K562 (cell line): ENCODE measurements at regions not wholly inside any gene's neighbourhood (a gene's known extent, or its start where the extent isn't known, plus 50 kb on each side); places are given as distances from the start of the nearest gene placed in this dataset.

Experiments used
- ATAC-seq: fragments of 200-7000 bp; cut with Tn5 transposase; 3 replicates; pipeline ENCODE4 v1.9.1; 2020; ENCODE audit warnings: moderate library complexity
- BruUV-seq: library from RNA; stranded (reverse); fragments of 400-500 nt; replicated peaks from 2 replicates; lab custom pipeline; 2021; lab: Mats Ljungman, UMichigan
- CTCF ChIA-PET: fragments of 300-600 bp; formaldehyde crosslinking; extraction: SDS; loops from one replicate; lab custom pipeline; 2021; ENCODE audit warnings: low intra/inter-chr PET ratio; lab: Yijun Ruan, JAX
- POLR2A ChIA-PET: fragments of 300-600, 350-650 bp; sonication (Branson Sonifier 250); formaldehyde crosslinking; extraction: SDS; loops from one replicate; lab custom pipeline; 2021; ENCODE audit warnings: antibody characterized with exemption, inconsistent platforms; lab: Yijun Ruan, JAX
- DNase-seq, 4 experiments: peaks; one replicate each; pipeline versions ENCODE4 v3.0.0 to v3.0.0-alpha.2; 2011 to 2018; ENCODE audit warnings: low spot score in 3 of 4, mixed read lengths in 3 of 4; ENCODE audit errors: extremely low read depth in 1 of 4
- FAIRE-seq: peaks from 2 replicates; lab custom pipeline; 2011; peaks lifted over from hg19 to GRCh38; lab: Jason Lieb, UNC
- H2AFZ ChIP-seq: 2 replicates; pipeline ENCODE4 v1.6.0; 2011; ENCODE audit warnings: low read depth, low read length, control low read depth, inconsistent platforms
- H3K27ac ChIP-seq: fragments of 200-600 bp; 3 replicates; pipeline ENCODE4 v1.8.0; 2011; ENCODE audit warnings: low read depth, mild to moderate bottlenecking, control low read depth, inconsistent platforms, low read length, moderate library complexity, mixed read lengths; ENCODE audit errors: extremely low read depth
- H3K27me3 ChIP-seq, 2 experiments: fragments of 300-600 bp in 1 of 2; 2 replicates in 1 of 2; 3 replicates in 1 of 2; pipeline versions ENCODE4 v1.6.0 to v1.8.0; 2011; ENCODE audit warnings: inconsistent platforms in 2 of 2, low read length in 2 of 2, mild to moderate bottlenecking in 1 of 2, mixed read lengths in 1 of 2, moderate library complexity in 1 of 2; ENCODE audit not compliant: control insufficient read depth in 2 of 2, insufficient read depth in 2 of 2
- H3K36me3 ChIP-seq: fragments of 300-600 bp; 3 replicates; pipeline ENCODE4 v1.8.0; 2011; ENCODE audit warnings: mild to moderate bottlenecking, low read length, inconsistent platforms; ENCODE audit not compliant: control insufficient read depth, insufficient read depth
- H3K4me1 ChIP-seq, 2 experiments: fragments of 200-600 bp in 1 of 2; replicated peaks in 1 of 2; 2 replicates in 1 of 2; 3 replicates in 1 of 2; pipeline versions ENCODE4 v1.5.1 to v1.8.0; 2011; ENCODE audit warnings: inconsistent platforms in 2 of 2, low read length in 2 of 2, mild to moderate bottlenecking in 1 of 2, mixed read lengths in 1 of 2, moderate library complexity in 1 of 2; ENCODE audit not compliant: control insufficient read depth in 2 of 2, insufficient read depth in 2 of 2
- H3K4me2 ChIP-seq: 2 replicates; pipeline ENCODE4 v1.6.1; 2011; ENCODE audit warnings: low read length, control low read depth, inconsistent platforms, mixed read lengths; ENCODE audit not compliant: insufficient read depth
- H3K4me3 ChIP-seq: fragments of 200-600 bp; sonication (generic), shearing (Covaris generic); 2 replicates; pipeline ENCODE4 v1.5.1; 2016; ENCODE audit warnings: control low read depth, inconsistent platforms
- H3K79me2 ChIP-seq: fragments of 200-600 bp; 3 replicates; pipeline ENCODE4 v1.8.0; 2011; ENCODE audit warnings: low read length, inconsistent platforms; ENCODE audit not compliant: control insufficient read depth, insufficient read depth
- H3K9ac ChIP-seq, 2 experiments: 2 replicates each; pipeline versions ENCODE4 v1.6.0 to v1.6.1; 2011; ENCODE audit warnings: low read depth in 2 of 2, low read length in 2 of 2, control low read depth in 1 of 2, inconsistent platforms in 1 of 2, mild to moderate bottlenecking in 1 of 2, mixed read lengths in 1 of 2; ENCODE audit not compliant: insufficient read depth in 1 of 2
- H3K9me1 ChIP-seq: one replicate; pipeline ENCODE4 v1.6.0; 2011; ENCODE audit warnings: inconsistent platforms, mild to moderate bottlenecking, low read length, moderate library complexity; ENCODE audit not compliant: control insufficient read depth, insufficient read depth
- H3K9me3 ChIP-seq: replicated peaks from 2 replicates; pipeline ENCODE4 v1.5.1; 2011; ENCODE audit warnings: low read depth, low read length, inconsistent platforms; ENCODE audit not compliant: control insufficient read depth, insufficient read depth
- H4K20me1 ChIP-seq: replicated peaks from 2 replicates; pipeline ENCODE4 v1.6.1; 2011; ENCODE audit warnings: low read length, inconsistent platforms, mixed read lengths; ENCODE audit not compliant: control insufficient read depth, insufficient read depth
- BDP1 ChIP-seq: IDR thresholded peaks from 3 replicates; pipeline ENCODE4 v1.6.1; 2011; ENCODE audit not compliant: insufficient read length, insufficient read depth
- CAMTA2 ChIP-seq: fragments of 250-450 bp; sonication (Bioruptor Pico); conservative IDR thresholded peaks from 2 replicates; pipeline ENCODE4 v1.5.1; 2022
- CEBPB ChIP-seq: fragments of 450-650 bp; IDR thresholded peaks from 2 replicates; pipeline ENCODE4 v1.6.1; 2016; ENCODE audit warnings: missing genetic modification characterization, missing compliant biosample characterization
- CEBPG ChIP-seq, 3 experiments: fragments of 200-800 bp in 1 of 3; sonication (Bioruptor generic) in 1 of 3; sonication (generic) in 1 of 3; formaldehyde crosslinking in 1 of 3; IDR thresholded peaks in 2 of 3; conservative IDR thresholded peaks in 1 of 3; 2 replicates each; pipeline versions ENCODE4 v1.6.1 to v1.8.0; 2016 to 2022; ENCODE audit warnings: missing compliant biosample characterization in 2 of 3, missing genetic modification characterization in 2 of 3, mild to moderate bottlenecking in 1 of 3, missing genetic modification reagents in 1 of 3
- CHD1 ChIP-seq: fragments of 200-600 bp; sonication (generic); IDR thresholded peaks from one replicate; pipeline ENCODE4 v1.6.1; 2012; ENCODE audit warnings: mild to moderate bottlenecking, moderate library complexity, low read length, inconsistent platforms
- HDAC6 ChIP-seq: IDR thresholded peaks from 2 replicates; pipeline ENCODE4 v1.6.1; 2012; ENCODE audit warnings: low read depth, mild to moderate bottlenecking, control low read depth, inconsistent platforms, low read length, moderate library complexity
- HMG20B ChIP-seq: fragments of 250-450 bp; sonication (Bioruptor Pico); IDR thresholded peaks from 2 replicates; pipeline ENCODE4 v1.5.0; 2021; ENCODE audit warnings: mild to moderate bottlenecking
- HNRNPUL1 ChIP-seq: fragments of 200-400 bp; formaldehyde crosslinking; IDR thresholded peaks from 2 replicates; pipeline ENCODE4 v1.6.1; 2017; ENCODE audit warnings: low read length
- MAFG ChIP-seq: fragments of 450-650 bp; conservative IDR thresholded peaks from 2 replicates; pipeline ENCODE4 v1.6.1; 2016; ENCODE audit warnings: missing genetic modification characterization, missing compliant biosample characterization
- NFIC ChIP-seq: fragments of 450-650 bp; IDR thresholded peaks from 2 replicates; pipeline ENCODE4 v1.6.1; 2017; ENCODE audit warnings: mild to moderate bottlenecking, inconsistent platforms
- NFYB ChIP-seq: IDR thresholded peaks from 2 replicates; pipeline ENCODE4 v1.6.1; 2011; ENCODE audit warnings: mild to moderate bottlenecking, moderate library complexity; ENCODE audit not compliant: insufficient read length; ENCODE audit errors: extremely low read depth
- PATZ1 ChIP-seq: fragments of 250-450 bp; sonication (Bioruptor Pico); IDR thresholded peaks from 2 replicates; pipeline ENCODE4 v1.5.0; 2020; ENCODE audit warnings: mild to moderate bottlenecking, borderline replicate concordance
- RBM22 ChIP-seq: fragments of 200-400 bp; formaldehyde crosslinking; IDR thresholded peaks from 2 replicates; pipeline ENCODE4 v1.6.1; 2018; ENCODE audit warnings: low read length, low read depth; ENCODE audit not compliant: poor library complexity, severe bottlenecking
- SRSF9 ChIP-seq: fragments of 200-400 bp; formaldehyde crosslinking; IDR thresholded peaks from 2 replicates; pipeline ENCODE4 v1.6.1; 2017; ENCODE audit warnings: low read depth, low read length, borderline replicate concordance
- U2AF1 ChIP-seq: fragments of 200-400 bp; formaldehyde crosslinking; optimal IDR thresholded peaks from 2 replicates; pipeline ENCODE3; 2017; ENCODE audit warnings: mild to moderate bottlenecking, low read depth, low read length, moderate library complexity
- ZBTB5 ChIP-seq: fragments of 450-650 bp; IDR thresholded peaks from 2 replicates; pipeline ENCODE4 v1.6.1; 2017; ENCODE audit warnings: antibody characterized with exemption
- ZNF174 ChIP-seq: fragments of 250-450 bp; sonication (Bioruptor Pico); IDR thresholded peaks from 2 replicates; pipeline ENCODE4 v1.4.0; 2020; ENCODE audit warnings: mild to moderate bottlenecking
- ZNF347 ChIP-seq: fragments of 450-650 bp; formaldehyde crosslinking; IDR thresholded peaks from 2 replicates; pipeline ENCODE4 v1.4.0; 2020; ENCODE audit warnings: low read depth, mild to moderate bottlenecking, moderate library complexity
- ZNF79 ChIP-seq: fragments of 250-450 bp; sonication (Bioruptor Pico); IDR thresholded peaks from 2 replicates; pipeline ENCODE4 v1.4.0; 2020; ENCODE audit warnings: low read depth, mild to moderate bottlenecking, moderate library complexity
- WGBS: fragments of 100-300 bp; shearing (Covaris generic); methylation state at CpG from one replicate; pipeline ENCODE4 v1.1.6; 2016; ENCODE audit warnings: low coverage, mixed read lengths; ENCODE audit not compliant: insufficient coverage; ENCODE audit errors: missing lambda C conversion rate; 5-methylcytosine and 5-hydroxymethylcytosine counted together
- in situ Hi-C: fragments of 300-500 bp; cut with MboI; formaldehyde crosslinking; loops from 4 replicates; pipeline ENCODE4 v1.15.0; 2018; ENCODE audit warnings: inconsistent platforms, mixed read lengths
- intact Hi-C: fragments of 100-400 bp; cut with micrococcal nuclease; formaldehyde crosslinking; loops from 2 replicates; pipeline ENCODE4 v1.14.2; 2022

- TF ChIP-seq SRSF9 (no peak), CEBPB (tag) (no peak), ZNF174 (CRISPR knock-in tag) (no peak), ZBTB5 (no peak), NFIC (no peak), CHD1 (no peak), ZNF347 (CRISPR knock-in tag) (no peak), ZNF79 (CRISPR knock-in tag) (no peak), HDAC6 (no peak)
These were observed 263.4 kb downstream of the FOXD2 start (continued) for GRCh38 chr1:47701283-47701682.

GRCh38 chr1:47701741-47702515 lies 264.1 kb downstream of the FOXD2 start:
- ATAC-seq = no peak
- intact Hi-C loops = no loop called here
- no peak for TF ChIP-seq U2AF1
- TF ChIP-seq PATZ1 (CRISPR knock-in tag) = no peak
- no peak for TF ChIP-seq NFYB
- no peak for TF ChIP-seq CAMTA2 (CRISPR knock-in tag)
- TF ChIP-seq HNRNPUL1 = no peak
- TF ChIP-seq RBM22 = no peak
- no peak for TF ChIP-seq MAFG (tag)
- no peak for TF ChIP-seq HMG20B
- no peak for TF ChIP-seq BDP1
- TF ChIP-seq CEBPG (CRISPR knock-in tag; IDR thresholded peaks at IDR 0.05) = no peak
- TF ChIP-seq CEBPG (tag; conservative IDR thresholded peaks at IDR 0.05 in 1 of 2, IDR thresholded peaks at IDR 0.05 in 1 of 2) = no peak

More at GRCh38 chr1:47701741-47702515, 264.1 kb downstream of the FOXD2 start:
- Histone ChIP-seq H3K9ac (no peak overlapping the region), H3K27me3 (peaks cover 0 to 17% of the 10 kb centered on the region in 2 experiments; a peak in 1 of 5 replicates), H2AFZ (no peak overlapping the region), H3K4me2 (no peak overlapping the region), H4K20me1 (no peaks in the 10 kb centered on the region; the same call in 1 of the 2 replicates), H3K4me3 (no peak overlapping the region), H3K9me3 (no peaks in the 10 kb centered on the region), H3K36me3 (no peaks in the 10 kb centered on the region), H3K4me1 (no peaks in the 10 kb centered on the region), H3K79me2 (no peaks in the 10 kb centered on the region), H3K9me1 (no peaks in the 10 kb centered on the region), H3K27ac (no peak overlapping the region)
- in situ Hi-C loops = loop anchor here (10.0 kb wide), 1 partner anchor 517 kb away; no protein-coding TSS in a partner anchor
- no peak for DNase-seq
- CTCF ChIA-PET = no interaction called here
- BruUV-seq = no TSS peak
- POLR2A ChIA-PET = interaction anchor here (1.1 kb wide), 1 partner anchor 14 kb away, joined by 3 read pairs; no protein-coding TSS in a partner anchor
- under 1% methylated on average over 9 of the region's 9 CpGs for WGBS
- FAIRE-seq = no peak
